HG02678 (cell line): ENCODE measurements at regions not wholly inside any gene's neighbourhood (a gene's known extent, or its start where the extent isn't known, plus 50 kb on each side); places are given as distances from the start of the nearest gene placed in this dataset.
"Not testable (repeated sequence)": the region's sequence is repeated elsewhere in the genome, so short reads cannot be mapped to it uniquely, and the experiment has no call there.

Source experiments
- ATAC-seq: cut with Tn5 transposase; IDR thresholded peaks from one replicate; pipeline ENCODE4 v1.9.1; 2021; ENCODE audit warnings: mild to moderate bottlenecking, moderate library complexity; ENCODE audit not compliant: unreplicated experiment

- ATAC-seq: no peak
These were observed 203.8 kb downstream of the TPRG1 start for GRCh38 chr3:189375532-189375931.

- ATAC-seq: no peak
These were observed 211.9 kb downstream of the TPRG1 start for GRCh38 chr3:189383630-189384029.

- ATAC-seq: not testable (repeated sequence)
These were observed 214.1 kb downstream of the TPRG1 start for GRCh38 chr3:189385880-189386279.

GRCh38 chr3:189386739-189387138, 215.0 kb downstream of the TPRG1 start:
- ATAC-seq: no peak

GRCh38 chr3:189389346-189389745, 217.6 kb downstream of the TPRG1 start:
- no peak for ATAC-seq

GRCh38 chr3:189393598-189393997, 221.8 kb downstream of the TPRG1 start:
- no peak for ATAC-seq

- peak; percentile 87 for ATAC-seq
These were observed 222.9 kb downstream of the TPRG1 start for GRCh38 chr3:189394599-189395121.

- ATAC-seq: no peak
These were observed 224.1 kb downstream of the TPRG1 start for GRCh38 chr3:189395825-189396224.

GRCh38 chr3:189398656-189399055, 226.9 kb downstream of the TPRG1 start:
- no peak for ATAC-seq

- ATAC-seq: no peak
These were observed 229.4 kb downstream of the TPRG1 start for GRCh38 chr3:189401196-189401595.

GRCh38 chr3:189403194-189403593, 228.0 kb upstream of the TP63 start:
- ATAC-seq: no peak

GRCh38 chr3:189404024-189404423, 227.2 kb upstream of the TP63 start:
- ATAC-seq: no peak

- peak; percentile 68 for ATAC-seq
These were observed 226.2 kb upstream of the TP63 start for GRCh38 chr3:189404797-189405484.

- no peak for ATAC-seq
These were observed 225.0 kb upstream of the TP63 start for GRCh38 chr3:189406148-189406547.

- no peak for ATAC-seq
These were observed 220.7 kb upstream of the TP63 start for GRCh38 chr3:189410522-189410921.

- no peak for ATAC-seq
These were observed 212.2 kb upstream of the TP63 start for GRCh38 chr3:189419038-189419437.

- no peak for ATAC-seq
These were observed 211.5 kb upstream of the TP63 start for GRCh38 chr3:189419683-189420082.

GRCh38 chr3:189424922-189425321, 206.3 kb upstream of the TP63 start:
- ATAC-seq: no peak

GRCh38 chr3:189429019-189429418, 202.2 kb upstream of the TP63 start:
- no peak for ATAC-seq

GRCh38 chr3:189430166-189430565, 201.0 kb upstream of the TP63 start:
- no peak for ATAC-seq

- ATAC-seq: not testable (repeated sequence)
These were observed 188.9 kb upstream of the TP63 start for GRCh38 chr3:189442257-189442656.

- no peak for ATAC-seq
These were observed 184.1 kb upstream of the TP63 start for GRCh38 chr3:189446959-189447560.
